Liver (tissue), 8 donors: ENCODE measurements at regions not wholly inside any gene's neighbourhood (a gene's known extent, or its start where the extent isn't known, plus 50 kb on each side); places are given as distances from the start of the nearest gene placed in this dataset.

Experiments used
- DNase-seq: peaks from one replicate; pipeline ENCODE4 v3.0.0-alpha.2; 2017; ENCODE audit warnings: low spot score
- H3K27ac ChIP-seq, 2 donors: one replicate each; pipeline ENCODE4 v1.7.0; 2013; ENCODE audit warnings: inconsistent platforms in 2 of 2, low read length in 2 of 2, control low read depth in 1 of 2, low read depth in 1 of 2, mild to moderate bottlenecking in 1 of 2
- H3K27me3 ChIP-seq, 4 donors: one replicate each; pipeline versions ENCODE4 v1.6.1 to v1.7.0; 2013; ENCODE audit warnings: low read length in 3 of 4, inconsistent platforms in 1 of 4, mild to moderate bottlenecking in 1 of 4, moderate library complexity in 1 of 4; ENCODE audit not compliant: control insufficient read depth in 4 of 4, insufficient read depth in 4 of 4
- H3K36me3 ChIP-seq, 4 donors: one replicate each; pipeline versions ENCODE4 v1.6.1 to v1.7.0; 2013; ENCODE audit warnings: low read length in 3 of 4, mild to moderate bottlenecking in 3 of 4, low read depth in 1 of 4, moderate library complexity in 1 of 4; ENCODE audit not compliant: control insufficient read depth in 4 of 4, insufficient read depth in 3 of 4
- H3K4me1 ChIP-seq, 4 donors: one replicate each; pipeline versions ENCODE4 v1.6.1 to v1.7.0; 2013; ENCODE audit warnings: low read length in 3 of 4, mild to moderate bottlenecking in 3 of 4, moderate library complexity in 1 of 4; ENCODE audit not compliant: control insufficient read depth in 4 of 4, insufficient read depth in 4 of 4
- H3K4me3 ChIP-seq, 3 donors: one replicate each; pipeline versions ENCODE4 v1.6.1 to v1.7.0; 2013; ENCODE audit warnings: low read length in 3 of 3, control low read depth in 1 of 3, low read depth in 1 of 3, mild to moderate bottlenecking in 1 of 3
- H3K9ac ChIP-seq, 2 donors: one replicate each; pipeline ENCODE4 v1.7.0; 2013; ENCODE audit warnings: low read length in 2 of 2, mild to moderate bottlenecking in 2 of 2, moderate library complexity in 2 of 2, control low read depth in 1 of 2, low read depth in 1 of 2
- H3K9me3 ChIP-seq, 4 donors: one replicate each; pipeline versions ENCODE4 v1.6.1 to v1.7.0; 2013; ENCODE audit warnings: low read length in 3 of 4; ENCODE audit not compliant: control insufficient read depth in 4 of 4
- ATF3 ChIP-seq: IDR thresholded peaks from 2 replicates; pipeline ENCODE4 v1.6.1; 2016; ENCODE audit warnings: antibody characterized with exemption
- CTCF ChIP-seq: fragments of 150-350 bp; IDR thresholded peaks from 2 replicates; pipeline ENCODE4 v1.5.1; 2017; ENCODE audit warnings: improper control_type of control experiment, low read depth, low read length; ENCODE audit not compliant: missing input control
- EGR1 ChIP-seq, 2 donors: IDR thresholded peaks; 2 replicates each; pipeline ENCODE4 v1.6.1; 2016 to 2018; ENCODE audit warnings: antibody characterized with exemption in 2 of 2, low read depth in 2 of 2
- FOXA1 ChIP-seq: IDR thresholded peaks from 2 replicates; pipeline ENCODE4 v1.6.1; 2016; ENCODE audit warnings: antibody characterized with exemption
- FOXA2 ChIP-seq: IDR thresholded peaks from 2 replicates; pipeline ENCODE4 v1.6.1; 2016; ENCODE audit warnings: antibody characterized with exemption
- GABPA ChIP-seq, 2 donors: IDR thresholded peaks in 1 of 2; conservative IDR thresholded peaks in 1 of 2; 2 replicates each; pipeline ENCODE4 v1.6.1; 2016; ENCODE audit warnings: antibody characterized with exemption in 2 of 2, mild to moderate bottlenecking in 1 of 2, moderate library complexity in 1 of 2
- HNF4A ChIP-seq, 2 donors: conservative IDR thresholded peaks; 2 replicates each; pipeline ENCODE4 v1.6.1; 2016; ENCODE audit warnings: antibody characterized with exemption in 2 of 2, mild to moderate bottlenecking in 2 of 2
- HNF4G ChIP-seq: IDR thresholded peaks from 2 replicates; pipeline ENCODE4 v1.6.1; 2016; ENCODE audit warnings: antibody characterized with exemption
- JUND ChIP-seq, 2 donors: IDR thresholded peaks; 2 replicates each; pipeline ENCODE4 v1.6.1; 2016; ENCODE audit warnings: antibody characterized with exemption in 2 of 2
- MAX ChIP-seq: IDR thresholded peaks from 2 replicates; pipeline ENCODE4 v1.6.1; 2016; ENCODE audit warnings: antibody characterized with exemption
- NR2F2 ChIP-seq: IDR thresholded peaks from 2 replicates; pipeline ENCODE4 v1.6.1; 2016; ENCODE audit warnings: antibody characterized with exemption
- RAD21 ChIP-seq, 2 donors: IDR thresholded peaks; 2 replicates each; pipeline ENCODE4 v1.6.1; 2016; ENCODE audit warnings: antibody characterized with exemption in 2 of 2, mild to moderate bottlenecking in 2 of 2
- RXRA ChIP-seq, 2 donors: IDR thresholded peaks; 2 replicates each; pipeline ENCODE4 v1.6.1; 2017 to 2018; ENCODE audit warnings: antibody characterized with exemption in 2 of 2, mild to moderate bottlenecking in 1 of 2
- SP1 ChIP-seq: IDR thresholded peaks from 2 replicates; pipeline ENCODE4 v1.6.1; 2018; ENCODE audit warnings: antibody characterized with exemption, mild to moderate bottlenecking
- TAF1 ChIP-seq: conservative IDR thresholded peaks from 2 replicates; pipeline ENCODE4 v1.6.1; 2016; ENCODE audit warnings: antibody characterized with exemption, mild to moderate bottlenecking
- YY1 ChIP-seq: IDR thresholded peaks from 2 replicates; pipeline ENCODE4 v1.6.1; 2016; ENCODE audit warnings: antibody characterized with exemption, mild to moderate bottlenecking
- WGBS: extraction: QIAGEN DNeasy Blood & Tissue Kit; methylation state at CpG from one replicate; pipeline ENCODE4 v1.1.7; 2013; 5-methylcytosine and 5-hydroxymethylcytosine counted together
- TF ChIP-seq, protein P1 (sequence below): IDR thresholded peaks from 2 replicates; pipeline ENCODE4 v1.6.1; 2016; ENCODE audit warnings: antibody characterized with exemption, mild to moderate bottlenecking
- TF ChIP-seq, protein P2 (sequence below): IDR thresholded peaks from 2 replicates; pipeline ENCODE4 v1.6.1; 2016; ENCODE audit warnings: antibody characterized with exemption
- donor health status: healthy.
- donor health status: healthy.
- donor health status: healthy.
- donor health status: healthy.
- donor health status: healthy.

- Histone ChIP-seq H3K4me1 (no peaks in the 10 kb centered on the region), H3K36me3 (no peaks in the 10 kb centered on the region), H3K9me3 (peaks cover 0 to 2% (median 0%) of the 10 kb centered on the region in 4 donors), H3K27ac (no peak overlapping the region), H3K9ac (no peak overlapping the region), H3K27me3 (no peaks in the 10 kb centered on the region), H3K4me3 (no peak overlapping the region)
- 94% methylated on average over 1 of the region's 1 CpG for WGBS
- no peak for DNase-seq
- TF ChIP-seq, protein P1, sequence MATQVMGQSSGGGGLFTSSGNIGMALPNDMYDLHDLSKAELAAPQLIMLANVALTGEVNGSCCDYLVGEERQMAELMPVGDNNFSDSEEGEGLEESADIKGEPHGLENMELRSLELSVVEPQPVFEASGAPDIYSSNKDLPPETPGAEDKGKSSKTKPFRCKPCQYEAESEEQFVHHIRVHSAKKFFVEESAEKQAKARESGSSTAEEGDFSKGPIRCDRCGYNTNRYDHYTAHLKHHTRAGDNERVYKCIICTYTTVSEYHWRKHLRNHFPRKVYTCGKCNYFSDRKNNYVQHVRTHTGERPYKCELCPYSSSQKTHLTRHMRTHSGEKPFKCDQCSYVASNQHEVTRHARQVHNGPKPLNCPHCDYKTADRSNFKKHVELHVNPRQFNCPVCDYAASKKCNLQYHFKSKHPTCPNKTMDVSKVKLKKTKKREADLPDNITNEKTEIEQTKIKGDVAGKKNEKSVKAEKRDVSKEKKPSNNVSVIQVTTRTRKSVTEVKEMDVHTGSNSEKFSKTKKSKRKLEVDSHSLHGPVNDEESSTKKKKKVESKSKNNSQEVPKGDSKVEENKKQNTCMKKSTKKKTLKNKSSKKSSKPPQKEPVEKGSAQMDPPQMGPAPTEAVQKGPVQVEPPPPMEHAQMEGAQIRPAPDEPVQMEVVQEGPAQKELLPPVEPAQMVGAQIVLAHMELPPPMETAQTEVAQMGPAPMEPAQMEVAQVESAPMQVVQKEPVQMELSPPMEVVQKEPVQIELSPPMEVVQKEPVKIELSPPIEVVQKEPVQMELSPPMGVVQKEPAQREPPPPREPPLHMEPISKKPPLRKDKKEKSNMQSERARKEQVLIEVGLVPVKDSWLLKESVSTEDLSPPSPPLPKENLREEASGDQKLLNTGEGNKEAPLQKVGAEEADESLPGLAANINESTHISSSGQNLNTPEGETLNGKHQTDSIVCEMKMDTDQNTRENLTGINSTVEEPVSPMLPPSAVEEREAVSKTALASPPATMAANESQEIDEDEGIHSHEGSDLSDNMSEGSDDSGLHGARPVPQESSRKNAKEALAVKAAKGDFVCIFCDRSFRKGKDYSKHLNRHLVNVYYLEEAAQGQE: no peak
- no peak for TF ChIP-seq EGR1 (IDR thresholded peaks at IDR 0.05; ENCODE audit: low read depth in 2 of 2)
- no peak for TF ChIP-seq SP1
- TF ChIP-seq FOXA2: no peak
- TF ChIP-seq, protein P2, sequence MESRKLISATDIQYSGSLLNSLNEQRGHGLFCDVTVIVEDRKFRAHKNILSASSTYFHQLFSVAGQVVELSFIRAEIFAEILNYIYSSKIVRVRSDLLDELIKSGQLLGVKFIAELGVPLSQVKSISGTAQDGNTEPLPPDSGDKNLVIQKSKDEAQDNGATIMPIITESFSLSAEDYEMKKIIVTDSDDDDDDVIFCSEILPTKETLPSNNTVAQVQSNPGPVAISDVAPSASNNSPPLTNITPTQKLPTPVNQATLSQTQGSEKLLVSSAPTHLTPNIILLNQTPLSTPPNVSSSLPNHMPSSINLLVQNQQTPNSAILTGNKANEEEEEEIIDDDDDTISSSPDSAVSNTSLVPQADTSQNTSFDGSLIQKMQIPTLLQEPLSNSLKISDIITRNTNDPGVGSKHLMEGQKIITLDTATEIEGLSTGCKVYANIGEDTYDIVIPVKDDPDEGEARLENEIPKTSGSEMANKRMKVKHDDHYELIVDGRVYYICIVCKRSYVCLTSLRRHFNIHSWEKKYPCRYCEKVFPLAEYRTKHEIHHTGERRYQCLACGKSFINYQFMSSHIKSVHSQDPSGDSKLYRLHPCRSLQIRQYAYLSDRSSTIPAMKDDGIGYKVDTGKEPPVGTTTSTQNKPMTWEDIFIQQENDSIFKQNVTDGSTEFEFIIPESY: no peak
- TF ChIP-seq TAF1: no peak
- TF ChIP-seq YY1: no peak
- no peak for TF ChIP-seq JUND (IDR thresholded peaks at IDR 0.05)
- TF ChIP-seq HNF4G: no peak
- TF ChIP-seq RXRA (IDR thresholded peaks at IDR 0.05): no peak
- no peak for TF ChIP-seq HNF4A (conservative IDR thresholded peaks at IDR 0.05)
These were observed 1520.1 kb downstream of the REEP3 start for GRCh38 chr10:65041307-65041706.

DNA sequence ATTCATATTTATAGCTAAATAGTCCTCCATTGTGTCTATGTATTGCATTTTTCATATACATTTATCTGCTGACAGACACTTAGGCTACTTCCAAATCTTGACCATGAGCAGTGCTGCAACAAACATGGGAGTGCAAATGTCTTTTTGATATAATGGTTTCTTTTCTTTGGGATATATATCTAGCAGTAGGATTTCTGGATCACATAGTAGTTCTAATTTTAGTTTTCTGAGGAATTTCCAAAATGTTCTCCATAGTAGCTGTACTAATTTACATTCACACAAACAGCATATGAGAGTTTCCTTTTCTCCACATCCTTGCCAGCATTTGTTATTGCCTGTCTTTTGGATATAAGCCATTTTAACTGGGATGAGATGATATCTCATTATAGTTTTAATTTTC lies 1521.3 kb downstream of the REEP3 start:
- no peak for TF ChIP-seq HNF4A (conservative IDR thresholded peaks at IDR 0.05)
- no peak for TF ChIP-seq GABPA (IDR thresholded peaks at IDR 0.05 in 1 of 2, conservative IDR thresholded peaks at IDR 0.05 in 1 of 2)
- no peak for TF ChIP-seq RXRA (IDR thresholded peaks at IDR 0.05)
- TF ChIP-seq FOXA1: no peak
- TF ChIP-seq ATF3: no peak
- no peak for TF ChIP-seq TAF1
- no peak for TF ChIP-seq SP1
- TF ChIP-seq FOXA2: no peak
- no peak for TF ChIP-seq HNF4G
- TF ChIP-seq JUND (IDR thresholded peaks at IDR 0.05): no peak
- no peak for TF ChIP-seq RAD21 (IDR thresholded peaks at IDR 0.05)
- no peak for TF ChIP-seq MAX
- TF ChIP-seq CTCF: no peak
- TF ChIP-seq, protein P1: no peak
- no peak for TF ChIP-seq EGR1 (IDR thresholded peaks at IDR 0.05; ENCODE audit: low read depth in 2 of 2)
- no peak for TF ChIP-seq YY1
- TF ChIP-seq, protein P2: no peak
- no peak for TF ChIP-seq NR2F2
- Histone ChIP-seq H3K27me3 (no peaks in the 10 kb centered on the region), H3K4me3 (no peak overlapping the region), H3K36me3 (no peaks in the 10 kb centered on the region), H3K9me3 (peaks cover 0 to 2% (median 0%) of the 10 kb centered on the region in 4 donors), H3K4me1 (no peaks in the 10 kb centered on the region), H3K9ac (no peak overlapping the region), H3K27ac (no peak overlapping the region)
- DNase-seq: no peak
